Activated CD4-positive, alpha-beta T cell treated with anti-CD3 and anti-CD28 coated beads, Interleukin-2, amount 10 ng/mL, durations not matched to agents 24 days and 14 days (primary cell): ENCODE measurements at regions not wholly inside any gene's neighbourhood (a gene's known extent, or its start where the extent isn't known, plus 50 kb on each side); places are given as distances from the start of the nearest gene placed in this dataset.
"Not testable (repeated sequence)": the region's sequence is repeated elsewhere in the genome, so short reads cannot be mapped to it uniquely, and the experiment has no call there.

Source experiments
- DNase-seq: peaks from one replicate; pipeline ENCODE4 v3.0.0; 2022
- H3K27ac Mint-ChIP-seq: one replicate; pipeline ENCODE4 v1.8.0; 2022; ENCODE audit warnings: mild to moderate bottlenecking, mixed read lengths
- H3K27me3 Mint-ChIP-seq: one replicate; pipeline ENCODE4 v1.8.0; 2022; ENCODE audit warnings: mixed read lengths
- H3K36me3 Mint-ChIP-seq: one replicate; pipeline ENCODE4 v1.8.0; 2022; ENCODE audit warnings: low read depth, mild to moderate bottlenecking, mixed read lengths
- H3K4me1 Mint-ChIP-seq: one replicate; pipeline ENCODE4 v1.8.0; 2021; ENCODE audit warnings: mixed read lengths
- H3K4me3 Mint-ChIP-seq: one replicate; pipeline ENCODE4 v1.8.0; 2022; ENCODE audit warnings: mild to moderate bottlenecking, moderate library complexity, mixed read lengths
- H3K9me3 Mint-ChIP-seq: one replicate; pipeline ENCODE4 v1.8.0; 2021; ENCODE audit warnings: mixed read lengths
- intact Hi-C: fragments of 100-400 bp; cut with micrococcal nuclease; formaldehyde crosslinking; loops from one replicate; pipeline ENCODE4 v1.15.1; 2023

DNA sequence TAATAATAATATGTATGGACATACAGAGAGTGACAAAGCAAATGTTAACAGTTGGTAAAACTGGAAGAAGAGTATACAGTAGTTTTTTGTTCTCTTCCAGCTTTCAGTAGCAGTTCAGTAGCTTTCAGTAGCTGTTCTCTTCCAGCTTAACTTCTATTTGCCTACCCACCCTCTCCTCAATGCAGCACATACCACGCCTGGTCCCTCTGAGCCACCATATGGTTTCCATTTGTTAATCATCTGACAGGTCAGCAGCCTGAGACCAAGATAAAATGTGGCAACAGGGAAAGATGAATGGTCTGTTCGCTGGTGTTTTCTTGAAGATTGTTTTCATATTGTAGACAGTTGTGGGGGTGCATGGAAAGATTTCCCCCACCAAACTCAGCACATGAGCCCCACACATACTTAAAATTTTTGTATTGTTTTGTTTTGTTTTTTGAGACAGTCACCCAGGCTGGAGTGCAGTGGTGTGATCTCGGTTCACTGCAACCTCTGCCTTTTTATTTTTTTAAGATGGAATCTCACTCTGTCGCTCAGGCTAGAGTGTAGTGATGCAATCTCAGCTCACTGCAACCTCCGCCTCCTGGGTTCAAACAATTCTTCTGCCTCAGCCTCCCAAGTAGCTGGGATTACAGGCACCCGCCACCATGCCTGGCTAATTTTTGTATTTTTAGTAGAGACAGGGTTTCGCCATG is 56.8 kb downstream of the ATP6V0E2 start:
- intact Hi-C loops, H3K4me3 Mint-ChIP-seq, H3K9me3 Mint-ChIP-seq, DNase-seq, H3K36me3 Mint-ChIP-seq, H3K27me3 Mint-ChIP-seq, H3K4me1 Mint-ChIP-seq, H3K27ac Mint-ChIP-seq: not testable (repeated sequence)

DNA sequence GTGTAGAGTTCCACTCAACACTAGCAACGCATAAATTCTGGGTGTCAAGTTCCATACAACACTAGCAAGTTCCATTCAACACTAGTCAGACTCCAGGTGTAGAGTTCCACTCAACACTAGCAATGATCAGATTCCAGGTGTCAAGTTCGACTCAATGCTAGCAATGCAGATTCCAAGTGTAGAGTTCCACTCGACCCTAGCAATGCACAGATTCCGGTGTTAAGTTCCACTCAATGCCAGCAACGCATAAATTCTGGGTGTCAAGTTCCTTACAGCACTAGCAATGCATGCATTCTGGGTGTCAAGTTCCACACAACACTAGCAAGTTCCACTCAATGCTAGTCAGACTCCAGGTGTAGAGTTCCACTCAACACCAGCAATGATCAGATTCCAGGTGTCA is 60.0 kb downstream of the ATP6V0E2 start:
- not testable (repeated sequence) for H3K4me3 Mint-ChIP-seq, H3K9me3 Mint-ChIP-seq, H3K36me3 Mint-ChIP-seq

DNA sequence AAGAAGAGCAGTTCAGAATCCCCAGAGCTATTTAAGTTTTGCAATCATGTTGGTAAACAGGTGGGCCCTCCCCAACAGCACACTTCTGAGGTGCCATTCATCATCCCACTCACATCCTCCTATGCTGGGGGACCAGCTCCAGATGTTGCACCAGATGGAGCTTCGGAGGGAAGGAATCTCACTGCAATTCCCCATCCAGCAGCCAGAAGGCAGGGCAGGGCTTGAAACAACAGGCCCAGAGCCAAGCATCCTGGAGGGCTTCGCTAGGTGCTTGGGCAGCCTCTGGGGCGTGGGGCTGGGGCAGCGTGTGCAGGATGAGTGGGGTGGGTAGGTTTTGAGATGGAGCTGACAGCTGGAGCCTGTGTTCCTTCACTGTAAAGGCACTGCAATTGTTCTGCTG is 73.6 kb downstream of the ATP6V0E2 start:
- H3K4me1 Mint-ChIP-seq, H3K9me3 Mint-ChIP-seq, H3K27me3 Mint-ChIP-seq, DNase-seq, H3K36me3 Mint-ChIP-seq, H3K27ac Mint-ChIP-seq, H3K4me3 Mint-ChIP-seq, intact Hi-C loops: not testable (repeated sequence)

More for the DNA sequence above, 60.0 kb downstream of the ATP6V0E2 start:
- H3K4me1 Mint-ChIP-seq, H3K27ac Mint-ChIP-seq, DNase-seq, intact Hi-C loops: not testable (repeated sequence)
- peaks cover 12% of the 10 kb centered on the region for H3K27me3 Mint-ChIP-seq

DNA sequence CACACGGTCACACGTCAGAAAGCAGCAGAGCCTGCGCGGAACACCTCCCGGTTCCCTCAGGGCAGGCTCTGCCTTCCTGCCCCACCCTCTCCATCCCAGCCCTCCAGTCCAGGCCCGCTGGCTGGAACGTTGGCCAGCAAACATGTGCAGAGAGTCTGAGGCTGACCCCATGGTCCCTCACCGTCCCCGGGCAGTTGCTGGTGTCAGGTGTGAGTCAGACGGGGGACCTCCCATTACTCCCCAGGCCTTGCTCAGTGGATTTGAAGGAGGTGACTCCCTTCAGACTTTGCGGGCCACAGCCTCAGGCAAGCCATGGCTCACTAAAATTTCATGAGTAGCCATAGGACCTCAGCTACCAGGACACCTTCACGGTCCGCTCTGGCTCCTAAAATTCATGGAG is 74.7 kb downstream of the ATP6V0E2 start:
- H3K36me3 Mint-ChIP-seq, H3K27me3 Mint-ChIP-seq, H3K4me1 Mint-ChIP-seq, H3K27ac Mint-ChIP-seq, H3K4me3 Mint-ChIP-seq, intact Hi-C loops, H3K9me3 Mint-ChIP-seq, DNase-seq: not testable (repeated sequence)

DNA sequence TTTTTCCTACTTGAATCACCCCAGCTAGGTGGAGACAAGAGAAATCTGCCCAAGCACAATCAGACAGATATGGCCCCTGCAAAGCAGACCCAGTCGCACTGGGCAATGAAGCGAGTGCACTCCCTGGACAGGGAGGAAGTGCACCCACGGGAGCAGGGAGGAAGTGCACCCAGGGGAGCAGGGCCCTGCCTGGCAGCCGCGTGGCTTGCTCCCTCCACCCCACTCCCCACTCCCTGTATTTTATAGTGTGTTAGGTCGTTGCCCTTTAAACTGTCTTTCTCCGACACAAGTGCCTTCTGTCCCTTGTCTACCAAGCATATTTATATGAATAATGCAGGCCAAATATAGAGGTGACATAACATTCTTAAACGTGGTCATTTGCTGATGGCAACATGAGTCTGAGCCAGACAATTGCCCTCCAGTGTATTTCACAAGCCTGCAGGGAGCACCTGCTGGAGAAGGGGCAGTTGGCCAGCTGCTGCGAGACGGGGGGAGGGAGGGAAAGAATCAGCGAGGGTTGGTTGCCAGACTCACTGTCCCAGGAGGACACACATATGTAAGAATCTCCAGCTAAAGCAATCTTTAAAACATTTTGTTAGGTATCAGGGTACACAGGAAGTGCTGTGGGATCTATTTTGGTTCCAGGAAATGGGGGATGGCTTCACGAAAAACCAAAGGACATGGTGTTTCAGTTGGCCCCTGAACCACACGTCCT is 76.3 kb downstream of the ATP6V0E2 start:
- H3K36me3 Mint-ChIP-seq, H3K4me1 Mint-ChIP-seq, H3K9me3 Mint-ChIP-seq, intact Hi-C loops, H3K27me3 Mint-ChIP-seq: not testable (repeated sequence)
- H3K4me3 Mint-ChIP-seq = peak overlapping the region; percentile 15
- H3K27ac Mint-ChIP-seq = peak overlapping the region; percentile 72
- DNase-seq = peak; percentile 68

DNA sequence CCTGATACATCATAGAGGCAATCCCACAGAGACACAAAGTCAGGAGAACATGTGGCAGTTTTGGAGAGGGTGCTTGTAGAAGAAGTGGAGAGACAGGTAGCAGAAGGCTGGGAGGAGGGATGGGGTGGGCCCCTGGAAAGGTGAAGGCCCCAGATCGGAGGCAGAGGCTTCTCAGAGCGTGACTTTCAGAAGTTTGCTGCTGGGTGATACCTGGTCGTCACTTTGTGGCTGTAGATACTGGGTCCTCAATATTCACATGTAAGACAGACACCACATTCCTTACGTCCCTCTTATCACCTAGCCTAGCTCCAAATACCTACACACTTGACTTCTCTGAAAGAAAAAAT is 76.8 kb downstream of the ATP6V0E2 start:
- H3K4me1 Mint-ChIP-seq, H3K36me3 Mint-ChIP-seq, H3K4me3 Mint-ChIP-seq, H3K27me3 Mint-ChIP-seq, H3K27ac Mint-ChIP-seq, intact Hi-C loops, DNase-seq, H3K9me3 Mint-ChIP-seq: not testable (repeated sequence)

DNA sequence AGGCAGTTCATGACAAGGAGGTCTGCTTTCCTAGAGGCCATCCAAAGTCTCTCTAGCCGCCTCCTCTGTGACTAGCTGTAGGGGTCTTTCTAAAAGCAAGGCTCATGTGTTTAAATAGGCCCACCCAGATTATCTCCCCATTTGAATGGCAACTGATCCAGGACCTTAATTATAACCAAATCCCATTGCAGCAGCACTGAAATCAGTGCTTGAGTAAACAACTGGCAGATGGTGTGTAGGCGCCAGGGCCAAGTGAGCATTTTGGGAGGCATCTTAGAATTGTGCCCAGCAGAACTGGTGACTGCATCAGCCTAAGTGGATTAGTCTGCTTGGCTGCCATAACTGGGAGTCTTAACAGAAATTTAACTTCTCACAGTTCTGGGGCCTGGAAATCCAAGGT is 77.8 kb downstream of the ATP6V0E2 start:
- H3K9me3 Mint-ChIP-seq, H3K27ac Mint-ChIP-seq, H3K4me3 Mint-ChIP-seq, H3K27me3 Mint-ChIP-seq, intact Hi-C loops, H3K36me3 Mint-ChIP-seq, DNase-seq, H3K4me1 Mint-ChIP-seq: not testable (repeated sequence)

DNA sequence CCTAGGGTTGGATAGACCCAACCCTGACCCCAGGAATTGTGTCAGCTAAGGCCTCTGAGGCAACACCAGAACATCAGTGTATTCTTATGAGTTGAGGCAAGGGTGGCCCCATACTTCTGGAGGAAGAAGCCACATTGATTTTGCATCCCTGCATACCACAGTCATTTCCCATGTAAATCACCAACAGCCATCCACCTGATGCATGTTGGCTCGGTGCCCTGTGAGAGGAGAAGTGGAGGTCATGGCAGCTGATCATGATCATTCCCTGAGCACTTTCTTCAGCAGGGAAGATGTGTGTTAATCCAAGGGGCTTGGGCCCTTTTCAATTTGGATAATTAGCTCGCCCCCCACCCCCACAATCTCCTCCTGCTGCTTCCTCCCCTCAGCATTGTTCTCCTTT is 85.1 kb downstream of the ATP6V0E2 start:
- DNase-seq, H3K27ac Mint-ChIP-seq, H3K4me1 Mint-ChIP-seq, H3K36me3 Mint-ChIP-seq, intact Hi-C loops, H3K27me3 Mint-ChIP-seq, H3K4me3 Mint-ChIP-seq: not testable (repeated sequence)
- peaks cover 15% of the 10 kb centered on the region for H3K9me3 Mint-ChIP-seq

DNA sequence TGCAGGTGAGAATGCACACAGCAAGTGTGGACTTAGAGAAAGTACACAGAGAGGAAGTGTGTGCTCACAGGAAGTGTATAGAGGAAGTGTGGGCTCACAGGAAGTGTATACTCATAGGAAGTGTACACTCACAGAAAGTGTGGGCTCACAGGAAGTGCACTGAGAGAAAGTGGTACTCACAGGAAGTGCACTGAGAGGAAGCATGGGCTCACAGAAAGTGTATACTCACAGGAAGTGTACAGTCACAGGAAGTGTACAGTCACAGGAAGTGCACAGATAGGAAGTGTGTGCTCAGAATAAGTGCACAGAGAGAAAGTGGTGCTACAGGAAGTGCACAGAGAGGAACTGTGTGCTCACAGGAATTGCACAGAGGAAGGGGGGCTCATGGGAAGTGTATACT is 87.1 kb downstream of the ATP6V0E2 start:
- H3K36me3 Mint-ChIP-seq, H3K4me1 Mint-ChIP-seq, H3K27me3 Mint-ChIP-seq, H3K4me3 Mint-ChIP-seq, intact Hi-C loops: not testable (repeated sequence)
- peak overlapping the region; percentile 79 for H3K27ac Mint-ChIP-seq
- H3K9me3 Mint-ChIP-seq = peaks cover 18% of the 10 kb centered on the region
- peak; percentile 61 for DNase-seq

DNA sequence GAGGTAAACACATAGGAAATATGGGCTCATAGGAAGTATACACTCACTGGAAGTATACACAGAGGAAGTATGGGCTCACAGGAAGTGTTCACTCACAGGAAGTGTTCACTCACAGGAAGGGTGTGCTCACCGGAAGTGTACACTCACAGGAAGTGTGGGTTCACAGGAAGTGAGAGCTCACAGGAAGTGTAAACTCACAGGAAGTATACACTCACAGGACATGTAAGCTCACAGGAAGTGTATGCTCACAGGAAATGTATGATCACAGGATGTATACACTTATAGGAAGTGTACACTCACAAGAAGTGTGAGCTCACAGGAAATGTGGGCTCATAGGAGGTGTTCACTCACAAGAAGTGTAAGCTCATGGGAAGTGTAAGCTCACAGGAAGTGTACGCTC is 88.1 kb downstream of the ATP6V0E2 start:
- H3K27me3 Mint-ChIP-seq, H3K36me3 Mint-ChIP-seq, intact Hi-C loops, H3K4me3 Mint-ChIP-seq, H3K4me1 Mint-ChIP-seq: not testable (repeated sequence)
- peak; percentile 62 for DNase-seq
- Mint-ChIP-seq H3K27ac (peak overlapping the region; percentile 79), H3K9me3 (peaks cover 18% of the 10 kb centered on the region)

DNA sequence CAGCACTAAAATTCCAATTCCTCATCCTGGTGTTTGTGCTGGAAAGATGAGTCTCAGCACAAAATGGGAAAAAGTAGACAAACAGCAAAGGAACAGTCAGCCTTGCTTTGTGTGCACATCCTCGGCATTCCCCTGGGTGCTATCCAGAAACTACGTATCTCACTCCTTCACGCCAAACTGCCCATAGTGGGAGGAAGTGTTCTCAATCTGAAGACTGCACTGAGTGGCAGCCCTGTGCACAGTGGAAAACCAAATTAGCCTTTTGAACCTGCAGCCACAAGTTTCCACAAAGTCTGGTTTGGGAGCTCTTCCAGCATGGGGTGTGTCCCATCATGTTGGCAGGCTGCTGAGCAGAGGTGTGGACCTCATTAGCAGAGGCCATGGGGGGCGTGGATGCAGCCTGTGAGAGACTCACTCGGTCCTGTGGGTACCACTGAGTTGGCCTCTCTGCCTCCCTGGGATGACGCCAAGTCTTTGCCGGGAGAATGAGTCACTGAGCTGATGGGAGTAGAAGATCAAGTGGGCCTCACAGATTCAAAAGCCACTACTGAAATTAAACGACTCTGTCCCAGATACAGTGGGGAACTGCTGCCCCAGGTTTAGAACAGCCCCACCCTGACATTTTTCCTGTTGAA is 89.0 kb downstream of the ATP6V0E2 start:
- H3K4me1 Mint-ChIP-seq, intact Hi-C loops, H3K27ac Mint-ChIP-seq, DNase-seq, H3K27me3 Mint-ChIP-seq, H3K36me3 Mint-ChIP-seq, H3K4me3 Mint-ChIP-seq: not testable (repeated sequence)
- H3K9me3 Mint-ChIP-seq = peaks cover 18% of the 10 kb centered on the region

DNA sequence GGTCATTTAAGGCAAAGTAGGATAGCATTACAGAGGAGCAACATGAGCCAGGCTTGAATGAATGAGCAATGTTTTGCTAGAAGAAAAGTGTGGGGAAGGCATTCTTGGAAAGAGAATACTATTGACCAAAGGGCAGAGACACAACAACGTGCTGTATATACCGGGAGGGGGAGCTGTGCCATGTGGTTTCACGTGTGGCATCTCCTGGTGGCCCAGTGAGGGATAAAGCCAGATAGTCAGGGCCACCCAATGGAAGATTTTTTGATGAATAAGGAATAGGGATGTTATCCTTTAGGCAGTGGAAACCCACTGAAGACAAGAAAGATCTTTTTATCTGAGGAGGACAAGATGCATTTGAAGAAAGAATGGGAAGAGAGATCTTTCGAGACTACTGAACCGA is 90.2 kb downstream of the ATP6V0E2 start:
- peaks cover 18% of the 10 kb centered on the region for H3K9me3 Mint-ChIP-seq
- intact Hi-C loops, DNase-seq, H3K36me3 Mint-ChIP-seq, H3K27me3 Mint-ChIP-seq, H3K4me3 Mint-ChIP-seq, H3K27ac Mint-ChIP-seq, H3K4me1 Mint-ChIP-seq: not testable (repeated sequence)

DNA sequence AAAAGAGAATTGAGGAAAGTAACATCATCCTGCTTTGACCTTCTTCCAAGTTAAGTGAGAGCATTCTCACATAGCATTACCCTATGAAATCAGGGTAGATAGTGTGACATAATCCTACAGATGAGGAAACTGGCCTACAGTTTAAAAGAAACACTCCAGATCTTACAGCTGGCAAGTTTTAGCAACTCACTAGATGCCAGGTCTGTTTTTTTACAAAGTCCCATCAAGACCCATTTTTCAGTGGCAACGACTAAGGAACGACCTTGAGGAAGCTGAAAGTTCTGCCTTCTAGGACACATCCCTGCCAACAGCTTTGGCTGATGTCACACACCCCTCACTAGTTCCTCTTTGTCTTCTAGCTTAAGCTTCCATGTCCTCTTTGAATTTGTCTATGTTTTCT is 92.7 kb downstream of the ATP6V0E2 start:
- H3K4me1 Mint-ChIP-seq, intact Hi-C loops, H3K36me3 Mint-ChIP-seq, H3K4me3 Mint-ChIP-seq, H3K27ac Mint-ChIP-seq, DNase-seq, H3K27me3 Mint-ChIP-seq: not testable (repeated sequence)
- H3K9me3 Mint-ChIP-seq = peaks cover 11% of the 10 kb centered on the region

DNA sequence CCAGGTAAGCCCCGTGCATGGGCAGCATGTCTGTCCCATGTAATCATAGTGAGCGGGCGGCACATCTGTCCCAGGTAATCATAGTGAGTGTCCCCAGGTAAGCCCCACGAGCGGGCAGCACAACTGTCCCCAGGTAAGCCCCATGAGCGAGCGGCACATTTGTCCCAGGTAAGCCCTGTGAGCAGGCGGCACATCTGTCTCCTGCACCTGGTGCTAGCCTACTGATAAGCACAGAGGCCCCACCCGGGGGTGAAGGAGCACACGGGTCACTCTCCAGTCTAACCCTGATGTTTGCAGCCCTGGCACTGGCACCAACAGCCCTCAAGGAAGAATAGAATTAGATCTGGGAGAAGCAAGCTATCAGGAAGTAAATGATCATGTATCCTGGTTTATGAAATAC is 99.2 kb downstream of the ATP6V0E2 start:
- H3K36me3 Mint-ChIP-seq, H3K4me3 Mint-ChIP-seq, H3K9me3 Mint-ChIP-seq, H3K27ac Mint-ChIP-seq, intact Hi-C loops, DNase-seq, H3K4me1 Mint-ChIP-seq: not testable (repeated sequence)
- peaks cover 20% of the 10 kb centered on the region for H3K27me3 Mint-ChIP-seq
